K562 (cell line): ENCODE measurements at regions not wholly inside any gene's neighbourhood (a gene's known extent, or its start where the extent isn't known, plus 50 kb on each side); places are given as distances from the start of the nearest gene placed in this dataset.
A peak's percentile ranks its signal among the peaks of the same experiment; 100 is the strongest.

Source experiments
- ATF1 ChIP-seq, 2 experiments: fragments of 450-650 bp in 1 of 2; IDR thresholded peaks; 2 replicates each; pipeline ENCODE4 v1.6.1; 2016; ENCODE audit warnings: missing compliant biosample characterization in 1 of 2, missing genetic modification characterization in 1 of 2
- BRCA1 ChIP-seq, 2 experiments: fragments of 450-650 bp in 1 of 2; sonication (generic) in 1 of 2; formaldehyde crosslinking in 1 of 2; IDR thresholded peaks; 2 replicates each; pipeline versions ENCODE4 v1.5.0 to v1.6.1; 2017 to 2020; ENCODE audit warnings: mild to moderate bottlenecking in 1 of 2, missing genetic modification reagents in 1 of 2
- CBX5 ChIP-seq: IDR thresholded peaks from 2 replicates; pipeline ENCODE4 v1.6.1; 2014; ENCODE audit warnings: low read depth, borderline replicate concordance
- HSF4 ChIP-seq: fragments of 250-450 bp; sonication (Bioruptor Pico); IDR thresholded peaks from 2 replicates; pipeline ENCODE4 v2.1.2; 2022; ENCODE audit warnings: mild to moderate bottlenecking, moderate library complexity, borderline replicate concordance
- KLF1 ChIP-seq: fragments of 450-650 bp; IDR thresholded peaks from 2 replicates; pipeline ENCODE4 v1.6.1; 2016; ENCODE audit warnings: missing genetic modification characterization, missing compliant biosample characterization
- NONO ChIP-seq, 2 experiments: fragments of 200-400 bp in 1 of 2; fragments of 450-650 bp in 1 of 2; formaldehyde crosslinking in 1 of 2; IDR thresholded peaks; 2 replicates each; pipeline ENCODE4 v1.6.1; 2017; ENCODE audit warnings: low read depth in 2 of 2, mild to moderate bottlenecking in 2 of 2, moderate library complexity in 2 of 2, low read length in 1 of 2
- SIX5 ChIP-seq, 2 experiments: IDR thresholded peaks; 2 replicates each; pipeline ENCODE4 v1.6.1; 2011; ENCODE audit warnings: low read length in 2 of 2, borderline replicate concordance in 1 of 2, low read depth in 1 of 2, mild to moderate bottlenecking in 1 of 2, moderate library complexity in 1 of 2; ENCODE audit not compliant: insufficient read depth in 1 of 2
- SRSF7 ChIP-seq: fragments of 200-400 bp; formaldehyde crosslinking; optimal IDR thresholded peaks from 2 replicates; pipeline ENCODE3; 2017; ENCODE audit warnings: mild to moderate bottlenecking, low read depth, low read length
- STAG1 ChIP-seq: sonication (generic); formaldehyde crosslinking; IDR thresholded peaks from 2 replicates; pipeline ENCODE4 v1.5.0; 2020; ENCODE audit warnings: missing genetic modification reagents, borderline replicate concordance
- TARDBP ChIP-seq: fragments of 450-650 bp; IDR thresholded peaks from 2 replicates; pipeline ENCODE4 v1.6.1; 2016
- ZBTB9 ChIP-seq: fragments of 450-650 bp; formaldehyde crosslinking; IDR thresholded peaks from 2 replicates; pipeline ENCODE4 v1.4.0; 2020; ENCODE audit warnings: mild to moderate bottlenecking, moderate library complexity
- ZFX ChIP-seq: sonication (generic); formaldehyde crosslinking; IDR thresholded peaks from 2 replicates; pipeline ENCODE4 v1.8.0; 2022; ENCODE audit warnings: mild to moderate bottlenecking, missing genetic modification reagents, moderate library complexity
- ZNF318 ChIP-seq, 2 experiments: fragments of 450-650 bp; IDR thresholded peaks; 2 replicates each; pipeline ENCODE4 v1.6.1; 2016; ENCODE audit warnings: mild to moderate bottlenecking in 2 of 2, borderline replicate concordance in 1 of 2, low read depth in 1 of 2, moderate library complexity in 1 of 2
- TF ChIP-seq, protein P1 (sequence below): sonication (generic); formaldehyde crosslinking; IDR thresholded peaks from 2 replicates; pipeline ENCODE4 v1.8.1; 2023; ENCODE audit warnings: mild to moderate bottlenecking, missing genetic modification reagents, moderate library complexity

DNA sequence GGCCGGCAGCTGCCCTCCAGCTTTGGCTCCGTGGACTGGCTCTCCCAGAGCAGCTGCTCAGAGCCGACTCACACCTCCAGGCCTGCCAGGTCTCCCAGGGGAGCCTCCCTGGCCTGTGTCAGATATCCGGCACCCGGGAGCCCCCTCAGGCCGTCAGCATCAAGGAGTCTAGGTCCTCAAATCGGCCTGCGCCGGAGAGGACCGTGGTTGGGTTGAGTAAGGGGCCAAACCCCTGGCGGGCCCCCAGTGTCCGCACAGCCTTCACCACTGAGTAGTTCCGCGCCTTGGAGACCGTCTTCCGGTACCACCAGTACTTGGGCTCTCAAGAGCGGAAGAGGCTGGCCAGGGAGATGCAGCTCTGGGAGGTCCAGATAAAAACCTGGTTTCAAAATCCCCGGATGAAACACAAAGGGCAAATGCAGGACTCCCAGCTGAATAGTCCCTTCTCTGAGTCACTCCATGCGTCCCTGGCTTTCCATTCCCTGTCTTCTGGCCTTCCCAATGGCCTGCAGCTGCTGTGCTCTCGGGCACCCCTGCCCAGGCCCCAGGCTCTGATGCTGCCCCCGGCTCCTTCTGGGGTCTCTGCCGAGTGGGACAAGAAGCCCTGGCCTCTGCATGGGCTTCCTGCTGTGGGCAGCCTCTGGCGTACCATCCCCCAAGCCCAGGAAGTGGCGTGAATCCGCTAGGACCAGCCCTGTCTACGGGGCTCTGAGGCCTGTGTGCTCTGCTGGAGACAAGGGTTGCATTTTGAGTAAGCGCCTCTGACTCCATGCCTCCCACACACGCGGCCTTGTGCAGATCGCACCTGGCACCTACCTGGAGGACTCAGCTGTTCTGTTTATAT is 245.1 kb upstream of the ATXN7L3B start (continued):
- no peak for TF ChIP-seq NONO (IDR thresholded peaks at IDR 0.05; ENCODE audit: low read depth in 2 of 2, low read length in 1 of 2)
- TF ChIP-seq ATF1 (CRISPR knock-in tag; IDR thresholded peaks at IDR 0.05): no peak
- peak; percentile 65 for TF ChIP-seq ATF1 (tag; IDR thresholded peaks at IDR 0.05)
- TF ChIP-seq, protein P1, sequence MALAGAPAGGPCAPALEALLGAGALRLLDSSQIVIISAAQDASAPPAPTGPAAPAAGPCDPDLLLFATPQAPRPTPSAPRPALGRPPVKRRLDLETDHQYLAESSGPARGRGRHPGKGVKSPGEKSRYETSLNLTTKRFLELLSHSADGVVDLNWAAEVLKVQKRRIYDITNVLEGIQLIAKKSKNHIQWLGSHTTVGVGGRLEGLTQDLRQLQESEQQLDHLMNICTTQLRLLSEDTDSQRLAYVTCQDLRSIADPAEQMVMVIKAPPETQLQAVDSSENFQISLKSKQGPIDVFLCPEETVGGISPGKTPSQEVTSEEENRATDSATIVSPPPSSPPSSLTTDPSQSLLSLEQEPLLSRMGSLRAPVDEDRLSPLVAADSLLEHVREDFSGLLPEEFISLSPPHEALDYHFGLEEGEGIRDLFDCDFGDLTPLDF (CRISPR knock-in tag): 0 out of 2 replicates have a peak, but pooled peaks have one; percentile 54
- TF ChIP-seq ZBTB9: no peak; the same call in 1 of the 2 replicates
- TF ChIP-seq CBX5: no peak
- TF ChIP-seq HSF4: no peak
- no peak for TF ChIP-seq SRSF7
- peak; percentile 87 for TF ChIP-seq ZFX (CRISPR knock-in tag)
- no peak for TF ChIP-seq ZNF318 (IDR thresholded peaks at IDR 0.05; ENCODE audit: borderline replicate concordance in 1 of 2, low read depth in 1 of 2)
- no peak for TF ChIP-seq STAG1 (CRISPR knock-in tag)
- TF ChIP-seq KLF1: no peak
- no peak for TF ChIP-seq BRCA1 (IDR thresholded peaks at IDR 0.05)
- TF ChIP-seq BRCA1 (CRISPR knock-in tag; IDR thresholded peaks at IDR 0.05): no peak
- TF ChIP-seq SIX5 (IDR thresholded peaks at IDR 0.05; ENCODE audit: borderline replicate concordance in 1 of 2, insufficient read depth in 1 of 2, low read depth in 1 of 2, low read length in 2 of 2): no peak
- no peak for TF ChIP-seq TARDBP
